SU-DHL-6 (cell line): ENCODE measurements at regions not wholly inside any gene's neighbourhood (a gene's known extent, or its start where the extent isn't known, plus 50 kb on each side); places are given as distances from the start of the nearest gene placed in this dataset.

Experiments used
- H2AFZ ChIP-seq: fragments of 200-600 bp; sonication (generic); 2 replicates; pipeline ENCODE4 v1.6.1; 2014; ENCODE audit warnings: low read depth, mild to moderate bottlenecking, moderate library complexity, mixed read lengths, antibody characterized with exemption, low read length; ENCODE audit not compliant: severe bottlenecking
- H3F3A ChIP-seq: fragments of 200-600 bp; shearing (Covaris generic); 2 replicates; pipeline ENCODE4 v1.6.0; 2016; ENCODE audit warnings: antibody characterized with exemption, mild to moderate bottlenecking; ENCODE audit not compliant: insufficient read depth
- H3K27ac ChIP-seq: fragments of 200-600 bp; sonication (generic); 2 replicates; pipeline ENCODE4 v1.5.1; 2016; ENCODE audit warnings: low read depth, mild to moderate bottlenecking, low read length, moderate library complexity, mixed read lengths
- H3K27me3 ChIP-seq: fragments of 200-600 bp; sonication (generic), shearing (Covaris generic); 2 replicates; pipeline ENCODE4 v1.6.0; 2014; ENCODE audit warnings: mild to moderate bottlenecking, low read length
- H3K36me3 ChIP-seq: fragments of 200-600 bp; sonication (generic); 2 replicates; pipeline ENCODE4 v1.6.1; 2014; ENCODE audit warnings: mild to moderate bottlenecking, low read length, mixed read lengths
- H3K4me2 ChIP-seq: fragments of 300-600, 200-600 bp; shearing (Covaris generic), sonication (generic); 2 replicates; pipeline ENCODE4 v1.6.0; 2014; ENCODE audit warnings: low read length, low read depth, mild to moderate bottlenecking; ENCODE audit not compliant: poor library complexity, severe bottlenecking
- H3K4me3 ChIP-seq: fragments of 200-600 bp; sonication (generic); 2 replicates; pipeline ENCODE4 v1.5.1; 2014; ENCODE audit warnings: antibody characterized with exemption, low read length, mild to moderate bottlenecking, mixed read lengths; ENCODE audit not compliant: insufficient read depth, poor library complexity, severe bottlenecking
- H3K79me2 ChIP-seq: fragments of 200-600 bp; sonication (generic); 2 replicates; pipeline ENCODE4 v1.6.1; 2014; ENCODE audit warnings: mild to moderate bottlenecking, low read length, moderate library complexity; ENCODE audit not compliant: insufficient read depth
- H3K9ac ChIP-seq: fragments of 200-600 bp; sonication (generic); 2 replicates; pipeline ENCODE4 v1.7.0; 2014; ENCODE audit warnings: mild to moderate bottlenecking, low read length
- H3K9me2 ChIP-seq: fragments of 200-600 bp; sonication (generic); replicated peaks from 2 replicates; pipeline ENCODE4 v1.6.1; 2014; ENCODE audit warnings: low read length; ENCODE audit not compliant: insufficient read depth
- H3K9me3 ChIP-seq: fragments of 200-600 bp; sonication (generic); 2 replicates; pipeline ENCODE4 v1.6.1; 2014; ENCODE audit warnings: low read length, mixed read lengths; ENCODE audit not compliant: insufficient read depth
- H4K20me1 ChIP-seq: fragments of 200-600 bp; sonication (generic); 2 replicates; pipeline ENCODE4 v1.6.1; 2014; ENCODE audit warnings: low read depth, mild to moderate bottlenecking, antibody characterized with exemption, low read length, moderate library complexity, mixed read lengths
- EZH2phosphoT487 ChIP-seq: fragments of 200-600 bp; sonication (generic), shearing (Covaris generic); conservative IDR thresholded peaks from 2 replicates; pipeline ENCODE4 v1.6.1; 2018; ENCODE audit warnings: mild to moderate bottlenecking, antibody characterized with exemption, low read length, moderate library complexity, mixed read lengths
- TF ChIP-seq, protein P1 (sequence below): fragments of 200-600 bp; sonication (generic); IDR thresholded peaks from one replicate; pipeline ENCODE4 v1.5.1; 2017; ENCODE audit warnings: antibody characterized with exemption, mild to moderate bottlenecking, low read length, moderate library complexity; ENCODE audit not compliant: insufficient read depth, poor library complexity, severe bottlenecking

DNA sequence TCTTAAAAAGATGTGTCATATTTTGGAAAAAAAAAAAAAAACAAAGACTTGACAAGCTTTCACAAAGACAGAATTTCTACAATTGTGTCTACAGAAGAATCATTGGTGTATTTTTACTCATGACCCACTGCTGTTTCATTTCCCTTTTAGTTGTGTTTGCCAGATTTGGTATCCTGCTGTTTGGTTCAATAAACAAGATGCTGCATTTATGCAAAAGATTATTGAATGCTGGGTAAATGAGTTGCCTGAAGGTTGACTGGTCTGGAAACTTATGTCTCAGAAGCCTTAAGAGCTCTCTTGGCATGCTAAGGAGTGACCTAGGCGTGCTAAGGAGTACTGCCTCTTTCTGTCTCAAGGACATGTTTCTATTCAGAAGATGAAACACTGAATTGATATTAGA lies 64.9 kb upstream of the NPY2R start:
- TF ChIP-seq EZH2phosphoT487: no peak
- TF ChIP-seq, protein P1, sequence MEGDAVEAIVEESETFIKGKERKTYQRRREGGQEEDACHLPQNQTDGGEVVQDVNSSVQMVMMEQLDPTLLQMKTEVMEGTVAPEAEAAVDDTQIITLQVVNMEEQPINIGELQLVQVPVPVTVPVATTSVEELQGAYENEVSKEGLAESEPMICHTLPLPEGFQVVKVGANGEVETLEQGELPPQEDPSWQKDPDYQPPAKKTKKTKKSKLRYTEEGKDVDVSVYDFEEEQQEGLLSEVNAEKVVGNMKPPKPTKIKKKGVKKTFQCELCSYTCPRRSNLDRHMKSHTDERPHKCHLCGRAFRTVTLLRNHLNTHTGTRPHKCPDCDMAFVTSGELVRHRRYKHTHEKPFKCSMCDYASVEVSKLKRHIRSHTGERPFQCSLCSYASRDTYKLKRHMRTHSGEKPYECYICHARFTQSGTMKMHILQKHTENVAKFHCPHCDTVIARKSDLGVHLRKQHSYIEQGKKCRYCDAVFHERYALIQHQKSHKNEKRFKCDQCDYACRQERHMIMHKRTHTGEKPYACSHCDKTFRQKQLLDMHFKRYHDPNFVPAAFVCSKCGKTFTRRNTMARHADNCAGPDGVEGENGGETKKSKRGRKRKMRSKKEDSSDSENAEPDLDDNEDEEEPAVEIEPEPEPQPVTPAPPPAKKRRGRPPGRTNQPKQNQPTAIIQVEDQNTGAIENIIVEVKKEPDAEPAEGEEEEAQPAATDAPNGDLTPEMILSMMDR: no peak
- no peak overlapping the region for H3K9ac ChIP-seq
- H3K36me3 ChIP-seq: no peaks in the 10 kb centered on the region
- H3K27me3 ChIP-seq: no peaks in the 10 kb centered on the region
- no peaks in the 10 kb centered on the region for H4K20me1 ChIP-seq
- no peaks in the 10 kb centered on the region for H3K79me2 ChIP-seq
- H3K9me2 ChIP-seq: no peaks in the 10 kb centered on the region
- H3K9me3 ChIP-seq: no peaks in the 10 kb centered on the region
- H3K27ac ChIP-seq: no peak overlapping the region
- H3K4me2 ChIP-seq: no peak overlapping the region
- H2AFZ ChIP-seq: no peak overlapping the region
- H3F3A ChIP-seq: no peaks in the 10 kb centered on the region
- H3K4me3 ChIP-seq: no peak overlapping the region
